Lower lobe of right lung (tissue), 2 donors: ENCODE measurements at regions not wholly inside any gene's neighbourhood (a gene's known extent, or its start where the extent isn't known, plus 50 kb on each side); places are given as distances from the start of the nearest gene placed in this dataset.
"Not testable (repeated sequence)": the region's sequence is repeated elsewhere in the genome, so short reads cannot be mapped to it uniquely, and the experiment has no call there.

Experiments used
- ATAC-seq, 2 donors: fragments of 200-7000 bp; cut with Tn5 transposase; one replicate each; pipeline ENCODE4 v1.9.1; 2020 to 2022; ENCODE audit warnings: mild to moderate bottlenecking in 2 of 2, moderate library complexity in 2 of 2
- DNase-seq: peaks from one replicate; pipeline ENCODE4 v3.0.0-alpha.2; 2020
- H3K27ac ChIP-seq: fragments of 200-600 bp; one replicate; pipeline ENCODE4 v1.8.0; 2022
- H3K27me3 ChIP-seq: fragments of 200-600 bp; one replicate; pipeline ENCODE4 v1.8.0; 2022; ENCODE audit warnings: low read depth
- H3K36me3 ChIP-seq: fragments of 200-600 bp; one replicate; pipeline ENCODE4 v1.8.0; 2022; ENCODE audit warnings: mild to moderate bottlenecking
- H3K4me1 ChIP-seq: fragments of 200-600 bp; one replicate; pipeline ENCODE4 v1.8.0; 2022
- H3K4me3 ChIP-seq: fragments of 200-600 bp; one replicate; pipeline ENCODE4 v1.8.0; 2022; ENCODE audit warnings: mild to moderate bottlenecking
- H3K9me3 ChIP-seq: fragments of 200-600 bp; one replicate; pipeline ENCODE4 v1.8.0; 2022
- CTCF ChIP-seq: fragments of 200-600 bp; IDR thresholded peaks from one replicate; pipeline ENCODE4 v1.8.0; 2022; ENCODE audit warnings: antibody characterized with exemption, mild to moderate bottlenecking
- intact Hi-C: fragments of 100-400 bp; cut with DNase I; formaldehyde crosslinking; loops from one replicate; pipeline ENCODE4 v1.11.0; 2022
- donor health status: DM: no; HTN: yes; CAD: no; lungs with severe emphysema.

GRCh38 chr16:22643886-22644285 lies 133.2 kb downstream of the NPIPB5 start:
- Histone ChIP-seq H3K4me1 (no peaks in the 10 kb centered on the region), H3K9me3 (no peaks in the 10 kb centered on the region), H3K27me3 (peaks cover 17% of the 10 kb centered on the region), H3K36me3 (no peaks in the 10 kb centered on the region), H3K27ac (no peak overlapping the region), H3K4me3 (no peak overlapping the region)
- intact Hi-C loops = no loop called here
- TF ChIP-seq CTCF = no peak
- DNase-seq = no peak
- no peak for ATAC-seq

GRCh38 chr16:22645868-22646267 lies 135.2 kb downstream of the NPIPB5 start:
- Histone ChIP-seq H3K4me3 (no peak overlapping the region), H3K4me1 (no peaks in the 10 kb centered on the region), H3K36me3 (no peaks in the 10 kb centered on the region), H3K27ac (no peak overlapping the region), H3K9me3 (no peaks in the 10 kb centered on the region), H3K27me3 (peaks cover 21% of the 10 kb centered on the region)
- ATAC-seq = no peak
- TF ChIP-seq CTCF = no peak
- DNase-seq = no peak
- intact Hi-C loops = no loop called here

GRCh38 chr16:22646948-22647556 lies 136.4 kb downstream of the NPIPB5 start:
- no peaks in the 10 kb centered on the region for H3K9me3 ChIP-seq
- H3K36me3 ChIP-seq = no peaks in the 10 kb centered on the region
- no peak for ATAC-seq
- no peak for TF ChIP-seq CTCF
- DNase-seq = no peak
- no peaks in the 10 kb centered on the region for H3K4me1 ChIP-seq
- peaks cover 21% of the 10 kb centered on the region for H3K27me3 ChIP-seq
- no peak overlapping the region for H3K27ac ChIP-seq
- no peak overlapping the region for H3K4me3 ChIP-seq
- intact Hi-C loops = no loop called here

GRCh38 chr16:22648141-22648540 lies 137.4 kb downstream of the NPIPB5 start:
- DNase-seq = no peak
- Histone ChIP-seq H3K27ac (no peak overlapping the region), H3K4me1 (no peaks in the 10 kb centered on the region), H3K36me3 (no peaks in the 10 kb centered on the region), H3K27me3 (peaks cover 21% of the 10 kb centered on the region), H3K4me3 (no peak overlapping the region), H3K9me3 (no peaks in the 10 kb centered on the region)
- no peak for TF ChIP-seq CTCF
- no peak for ATAC-seq
- intact Hi-C loops = no loop called here

- TF ChIP-seq CTCF = no peak
- peaks cover 28% of the 10 kb centered on the region for H3K27me3 ChIP-seq
- no peaks in the 10 kb centered on the region for H3K4me1 ChIP-seq
These were observed 138.2 kb downstream of the NPIPB5 start for GRCh38 chr16:22648941-22649340.

GRCh38 chr16:22651111-22651817 lies 140.6 kb downstream of the NPIPB5 start:
- H3K27me3 ChIP-seq = peaks cover 23% of the 10 kb centered on the region
- H3K36me3 ChIP-seq, ATAC-seq, H3K27ac ChIP-seq, intact Hi-C loops, H3K4me1 ChIP-seq, H3K9me3 ChIP-seq, DNase-seq, H3K4me3 ChIP-seq: not testable (repeated sequence)

More at GRCh38 chr16:22648941-22649340, 138.2 kb downstream of the NPIPB5 start:
- no peak overlapping the region for H3K27ac ChIP-seq
- DNase-seq (no peak), ATAC-seq (no peak)
- intact Hi-C loops = no loop called here
- no peaks in the 10 kb centered on the region for H3K9me3 ChIP-seq
- H3K36me3 ChIP-seq = no peaks in the 10 kb centered on the region
- no peak overlapping the region for H3K4me3 ChIP-seq
